ENCODE measurements at regions not wholly inside any gene's neighbourhood (a gene's known extent, or its start where the extent isn't known, plus 50 kb on each side); places are given as distances from the start of the nearest gene placed in this dataset.

DNA sequence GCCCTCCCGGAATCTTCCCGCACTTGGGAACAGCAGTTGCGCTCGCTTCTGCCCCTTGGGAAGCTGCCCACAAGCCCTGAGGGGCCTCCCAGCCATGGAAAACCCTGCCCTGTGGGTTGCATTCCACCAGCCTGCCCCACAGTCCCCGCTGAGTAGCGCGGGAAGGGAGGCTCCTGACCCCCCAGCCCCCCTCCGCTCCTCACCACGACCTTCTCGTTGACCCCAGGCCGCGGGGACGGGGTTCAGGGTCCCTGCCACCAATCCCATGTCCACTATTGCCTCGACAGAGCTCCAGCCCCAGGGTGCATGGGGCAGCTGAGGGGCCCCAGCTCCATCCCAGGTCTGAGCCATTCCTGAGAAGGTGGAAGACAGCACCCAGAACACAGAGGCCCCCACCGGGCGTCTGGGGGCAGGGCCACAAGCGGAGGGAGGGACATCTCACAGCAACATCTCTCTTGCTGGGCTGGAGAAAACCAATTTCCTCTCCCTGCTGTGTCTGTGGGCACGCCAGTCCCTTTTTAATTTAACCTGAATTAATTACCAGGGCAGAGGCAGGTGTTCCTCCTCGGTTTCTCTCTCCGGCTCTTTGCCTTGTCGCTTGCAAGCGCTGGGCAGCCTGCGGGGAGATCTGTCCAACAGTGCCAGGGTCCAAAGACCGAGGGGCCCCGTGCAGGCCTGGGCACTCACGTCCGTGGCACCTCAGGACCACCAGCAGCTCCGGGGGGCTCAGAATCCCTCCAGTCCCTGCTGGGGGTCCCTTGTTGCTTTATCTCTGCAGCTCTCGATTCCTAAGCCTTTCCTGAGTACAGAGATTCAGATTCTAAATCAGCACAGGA, 57.9 kb downstream of the FOXL3 start:
- Histone ChIP-seq H3K4me3 (ENCODE audit: severe bottlenecking) (no peak overlapping the region), H3K4me1 (ENCODE audit: insufficient read depth, poor library complexity, severe bottlenecking) (no peaks in the 10 kb centered on the region), H3K27me3 (ENCODE audit: insufficient read depth, poor library complexity, severe bottlenecking) (no peaks in the 10 kb centered on the region), H3K27ac (ENCODE audit: poor library complexity, severe bottlenecking) (no peak overlapping the region), H3K9me3 (ENCODE audit: severe bottlenecking) (no peaks in the 10 kb centered on the region), H3K36me3 (ENCODE audit: low read depth) (no peaks in the 10 kb centered on the region)
- TF ChIP-seq, protein P1, sequence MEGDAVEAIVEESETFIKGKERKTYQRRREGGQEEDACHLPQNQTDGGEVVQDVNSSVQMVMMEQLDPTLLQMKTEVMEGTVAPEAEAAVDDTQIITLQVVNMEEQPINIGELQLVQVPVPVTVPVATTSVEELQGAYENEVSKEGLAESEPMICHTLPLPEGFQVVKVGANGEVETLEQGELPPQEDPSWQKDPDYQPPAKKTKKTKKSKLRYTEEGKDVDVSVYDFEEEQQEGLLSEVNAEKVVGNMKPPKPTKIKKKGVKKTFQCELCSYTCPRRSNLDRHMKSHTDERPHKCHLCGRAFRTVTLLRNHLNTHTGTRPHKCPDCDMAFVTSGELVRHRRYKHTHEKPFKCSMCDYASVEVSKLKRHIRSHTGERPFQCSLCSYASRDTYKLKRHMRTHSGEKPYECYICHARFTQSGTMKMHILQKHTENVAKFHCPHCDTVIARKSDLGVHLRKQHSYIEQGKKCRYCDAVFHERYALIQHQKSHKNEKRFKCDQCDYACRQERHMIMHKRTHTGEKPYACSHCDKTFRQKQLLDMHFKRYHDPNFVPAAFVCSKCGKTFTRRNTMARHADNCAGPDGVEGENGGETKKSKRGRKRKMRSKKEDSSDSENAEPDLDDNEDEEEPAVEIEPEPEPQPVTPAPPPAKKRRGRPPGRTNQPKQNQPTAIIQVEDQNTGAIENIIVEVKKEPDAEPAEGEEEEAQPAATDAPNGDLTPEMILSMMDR (IDR thresholded peaks at IDR 0.05; ENCODE audit: poor library complexity, severe bottlenecking): no peak
- ATAC-seq (ENCODE audit: low read depth) (no peak), DNase-seq (ENCODE audit: low spot score) (no peak)

DNA sequence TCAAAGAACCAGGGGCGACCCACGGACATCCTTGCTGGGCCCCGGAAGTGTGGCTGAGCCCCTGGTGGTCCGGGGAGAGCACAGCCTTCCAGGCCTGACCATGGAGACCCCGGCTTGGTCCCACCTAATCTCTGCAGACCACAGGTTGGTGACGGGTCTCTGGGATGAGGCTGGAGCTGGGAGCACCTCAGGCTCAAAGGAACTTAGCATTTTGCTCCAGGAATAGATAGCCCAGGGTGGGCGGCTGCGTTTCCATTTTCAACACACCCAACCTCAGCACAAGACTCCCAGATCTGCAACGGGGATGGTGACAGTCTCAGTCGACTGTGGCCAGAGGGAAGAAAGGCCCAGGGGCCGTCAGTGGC, 58.5 kb downstream of the FOXL3 start:
- no peaks in the 10 kb centered on the region for H3K27me3 ChIP-seq (ENCODE audit: insufficient read depth, poor library complexity, severe bottlenecking)
- no peaks in the 10 kb centered on the region for H3K4me1 ChIP-seq (ENCODE audit: insufficient read depth, poor library complexity, severe bottlenecking)
- no peak overlapping the region for H3K27ac ChIP-seq (ENCODE audit: poor library complexity, severe bottlenecking)
- H3K4me3 ChIP-seq (ENCODE audit: severe bottlenecking): no peak overlapping the region
- DNase-seq (ENCODE audit: low spot score) (no peak), ATAC-seq (ENCODE audit: low read depth) (0 out of 3 replicates have a peak, but pooled peaks have one; percentile 8)
- TF ChIP-seq, protein P1 (IDR thresholded peaks at IDR 0.05; ENCODE audit: poor library complexity, severe bottlenecking): no peak
- no peaks in the 10 kb centered on the region for H3K9me3 ChIP-seq (ENCODE audit: severe bottlenecking)
- H3K36me3 ChIP-seq (ENCODE audit: low read depth): no peaks in the 10 kb centered on the region

DNA sequence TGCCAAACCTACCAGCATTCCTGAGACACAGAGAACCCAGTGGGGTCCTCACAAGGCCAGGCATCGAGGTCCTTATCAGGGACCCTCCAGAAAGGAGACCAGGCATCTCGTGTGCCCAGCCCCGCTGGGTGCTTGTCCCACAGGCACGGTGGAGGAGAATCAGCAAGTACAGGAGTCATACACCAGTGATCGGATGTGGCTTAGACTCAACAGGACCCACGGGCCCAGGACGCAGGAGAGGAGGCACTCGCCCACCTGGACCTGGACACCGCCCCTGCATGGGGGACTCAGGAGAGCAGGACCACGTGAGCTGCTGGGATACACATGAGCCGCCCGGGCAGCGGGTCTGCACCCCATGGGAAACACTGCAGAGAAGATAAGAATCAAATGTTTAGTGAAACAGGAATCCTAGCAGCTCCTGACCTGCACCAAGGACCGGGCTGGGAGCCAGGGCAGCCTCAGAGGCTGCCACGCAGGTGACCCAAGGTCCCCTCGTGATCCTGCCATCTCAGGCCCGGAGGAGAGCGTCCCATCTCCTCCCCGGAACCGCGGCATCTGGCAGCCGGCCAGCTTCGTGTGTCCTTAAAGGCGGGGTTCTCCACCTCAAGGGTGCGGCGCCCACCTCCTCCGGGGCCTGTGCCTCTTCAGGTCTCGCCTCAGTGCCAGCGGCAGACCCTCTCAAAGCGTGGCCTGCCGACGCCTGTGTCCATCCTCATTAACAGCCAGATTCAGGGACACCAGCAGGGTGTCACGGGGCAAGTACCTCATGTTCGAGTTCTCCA, 59.2 kb downstream of the FOXL3 start:
- ATAC-seq (ENCODE audit: low read depth) (peak; percentile 51; the same call in 1 of the 3 replicates), DNase-seq (ENCODE audit: low spot score) (no peak)
- H3K27ac ChIP-seq (ENCODE audit: poor library complexity, severe bottlenecking): no peak overlapping the region
- H3K4me1 ChIP-seq (ENCODE audit: insufficient read depth, poor library complexity, severe bottlenecking): no peaks in the 10 kb centered on the region
- H3K9me3 ChIP-seq (ENCODE audit: severe bottlenecking): no peaks in the 10 kb centered on the region
- no peaks in the 10 kb centered on the region for H3K27me3 ChIP-seq (ENCODE audit: insufficient read depth, poor library complexity, severe bottlenecking)
- no peak overlapping the region for H3K4me3 ChIP-seq (ENCODE audit: severe bottlenecking)
- TF ChIP-seq, protein P1 (IDR thresholded peaks at IDR 0.05; ENCODE audit: poor library complexity, severe bottlenecking): no peak
- no peaks in the 10 kb centered on the region for H3K36me3 ChIP-seq (ENCODE audit: low read depth)

DNA sequence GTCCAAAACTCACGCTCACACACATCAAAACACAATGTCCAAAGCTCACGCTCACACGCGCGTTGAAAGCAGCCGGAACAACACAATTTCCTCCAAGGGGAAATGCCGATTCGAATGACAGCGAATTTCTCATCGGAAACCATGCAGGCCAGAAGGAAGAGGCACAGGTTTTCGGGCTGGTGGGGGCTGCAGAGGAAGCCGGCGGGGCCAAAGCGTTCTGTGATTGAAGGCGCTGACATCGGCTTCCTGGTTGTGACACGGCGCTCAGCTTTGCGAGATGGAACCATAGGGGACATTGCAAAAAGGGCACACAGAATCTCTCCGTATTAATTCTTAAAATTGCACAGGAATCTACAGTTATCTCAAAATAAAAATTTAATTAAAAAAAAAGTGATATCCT, 61.3 kb downstream of the FOXL3 start:
- no peaks in the 10 kb centered on the region for H3K9me3 ChIP-seq (ENCODE audit: severe bottlenecking)
- H3K27me3 ChIP-seq (ENCODE audit: insufficient read depth, poor library complexity, severe bottlenecking): no peaks in the 10 kb centered on the region
- TF ChIP-seq, protein P1 (IDR thresholded peaks at IDR 0.05; ENCODE audit: poor library complexity, severe bottlenecking): no peak
- H3K4me1 ChIP-seq (ENCODE audit: insufficient read depth, poor library complexity, severe bottlenecking): no peaks in the 10 kb centered on the region
- ATAC-seq (ENCODE audit: low read depth) (no peak), DNase-seq (ENCODE audit: low spot score) (no peak)
- no peak overlapping the region for H3K4me3 ChIP-seq (ENCODE audit: severe bottlenecking)
- H3K27ac ChIP-seq (ENCODE audit: poor library complexity, severe bottlenecking): no peak overlapping the region
- no peaks in the 10 kb centered on the region for H3K36me3 ChIP-seq (ENCODE audit: low read depth)
